ENCODE measurements at regions not wholly inside any gene's neighbourhood (a gene's known extent, or its start where the extent isn't known, plus 50 kb on each side); places are given as distances from the start of the nearest gene placed in this dataset.

DNA sequence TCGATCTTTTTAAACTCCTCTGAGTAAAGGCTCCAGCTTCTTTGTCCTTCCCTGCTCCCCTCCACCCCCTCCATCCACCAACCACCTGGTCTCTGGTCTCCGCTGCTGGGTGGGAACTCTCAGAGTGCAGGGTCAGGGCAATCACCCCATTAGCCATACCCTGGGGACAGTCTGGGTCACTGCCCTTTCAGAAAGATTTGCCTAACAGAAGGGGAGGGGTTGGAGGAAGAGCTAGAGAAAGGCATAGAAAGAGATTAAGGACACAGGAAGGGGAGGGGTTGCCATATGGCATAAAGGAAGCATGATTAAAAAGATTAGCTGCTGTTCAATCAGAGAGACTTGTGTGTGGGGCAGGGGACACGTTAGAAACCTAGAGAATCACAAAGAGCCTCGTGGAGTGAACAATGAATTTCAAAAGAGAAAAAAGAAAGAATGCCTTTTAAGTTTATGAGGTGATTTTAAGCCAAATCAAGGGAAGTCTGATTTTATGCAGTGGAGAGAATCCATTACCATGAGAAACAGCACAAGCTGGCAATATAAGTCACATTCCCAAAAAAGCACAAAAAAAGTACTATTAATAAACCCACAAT is 115.5 kb upstream of the ACSL4 start:
- no peak overlapping the region for H3K27ac Mint-ChIP-seq
- no peak overlapping the region for H3K4me3 Mint-ChIP-seq
- no peak for ATAC-seq (replicated peaks)
- H3K4me1 Mint-ChIP-seq (ENCODE audit: low read depth in 2 of 2) = peaks cover 0 to 4% of the 10 kb centered on the region in 2 donors
- no peaks in the 10 kb centered on the region for H3K36me3 Mint-ChIP-seq (ENCODE audit: insufficient read depth)
- no peaks in the 10 kb centered on the region for H3K27me3 Mint-ChIP-seq
- no peaks in the 10 kb centered on the region for H3K9me3 Mint-ChIP-seq
- DNase-seq = no peak

DNA sequence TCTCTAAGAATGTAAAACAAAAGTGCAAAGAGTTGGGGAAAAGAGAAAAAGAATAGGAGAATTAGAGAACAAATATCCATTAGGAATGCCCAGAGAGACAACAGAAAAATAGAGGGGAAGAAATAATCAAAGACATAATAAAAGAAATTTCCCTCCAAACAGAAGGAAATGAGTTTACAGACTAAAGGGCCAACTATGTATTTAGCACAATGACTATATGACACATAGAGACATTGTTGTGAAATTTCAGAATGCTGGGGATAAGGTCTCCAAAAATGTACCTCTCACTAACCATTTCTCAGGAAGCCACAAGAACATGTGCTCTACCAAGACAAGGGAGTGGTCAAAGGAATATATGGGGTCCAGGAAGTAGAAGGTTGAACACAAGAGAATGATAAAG is 121.0 kb upstream of the ACSL4 start:
- ATAC-seq (replicated peaks) = no peak
- Mint-ChIP-seq H3K27me3 (no peaks in the 10 kb centered on the region), H3K9me3 (peaks cover 0 to 2% of the 10 kb centered on the region in 2 donors), H3K36me3 (ENCODE audit: insufficient read depth) (no peaks in the 10 kb centered on the region), H3K4me1 (ENCODE audit: low read depth in 2 of 2) (no peaks in the 10 kb centered on the region), H3K4me3 (no peak overlapping the region), H3K27ac (no peak overlapping the region)
- no peak for DNase-seq

DNA sequence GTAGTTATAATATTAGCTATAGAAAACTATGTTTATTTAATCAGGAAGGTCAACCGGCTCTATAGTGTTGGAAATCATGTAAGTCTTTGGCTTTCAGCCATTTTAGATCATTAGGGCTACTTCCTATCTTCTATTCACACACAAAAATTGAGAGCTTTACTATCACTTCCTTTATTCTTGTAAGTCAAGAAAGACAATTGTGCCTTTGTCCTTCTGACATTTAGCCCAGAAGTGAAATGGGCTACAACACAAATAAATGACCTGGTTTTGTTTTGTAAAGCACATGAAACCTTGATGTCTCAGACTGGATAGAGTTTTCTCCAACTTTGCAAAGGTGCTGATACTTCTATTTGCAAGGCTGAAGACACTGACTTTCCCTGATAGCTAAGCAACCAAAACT is 122.4 kb upstream of the ACSL4 start:
- Mint-ChIP-seq H3K27me3 (no peaks in the 10 kb centered on the region), H3K9me3 (peaks cover 0 to 2% of the 10 kb centered on the region in 2 donors), H3K4me1 (ENCODE audit: low read depth in 2 of 2) (no peaks in the 10 kb centered on the region), H3K27ac (no peak overlapping the region), H3K36me3 (ENCODE audit: insufficient read depth) (no peaks in the 10 kb centered on the region), H3K4me3 (no peak overlapping the region)
- no peak for DNase-seq
- no peak for ATAC-seq (replicated peaks)

DNA sequence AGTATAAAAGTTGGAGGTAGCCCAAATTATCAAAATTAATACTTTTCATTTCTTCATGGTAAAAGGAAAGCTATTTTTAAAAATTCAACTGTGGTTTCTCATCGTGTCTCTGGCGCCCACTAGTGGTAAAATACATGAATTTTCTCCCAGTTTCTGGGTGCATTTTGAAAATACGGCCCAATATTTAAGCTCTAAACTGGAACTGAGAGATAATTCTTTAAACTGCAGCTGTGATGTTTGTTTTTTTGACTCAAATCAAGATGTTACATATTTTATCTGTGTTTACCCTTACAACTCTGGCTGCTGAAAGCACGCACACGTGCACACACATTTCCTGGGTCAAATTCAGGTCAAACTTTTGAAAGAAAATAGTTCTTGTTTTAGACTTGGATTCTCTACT is 123.9 kb upstream of the ACSL4 start:
- no peak for ATAC-seq (replicated peaks)
- H3K36me3 Mint-ChIP-seq (ENCODE audit: insufficient read depth) = no peaks in the 10 kb centered on the region
- H3K27ac Mint-ChIP-seq = no peak overlapping the region
- no peak overlapping the region for H3K4me3 Mint-ChIP-seq
- peak; percentile 5 to 19 (median 14) for DNase-seq
- H3K27me3 Mint-ChIP-seq = no peaks in the 10 kb centered on the region
- H3K4me1 Mint-ChIP-seq (ENCODE audit: low read depth in 2 of 2) = no peaks in the 10 kb centered on the region
- H3K9me3 Mint-ChIP-seq = peaks cover 0 to 2% of the 10 kb centered on the region in 2 donors

DNA sequence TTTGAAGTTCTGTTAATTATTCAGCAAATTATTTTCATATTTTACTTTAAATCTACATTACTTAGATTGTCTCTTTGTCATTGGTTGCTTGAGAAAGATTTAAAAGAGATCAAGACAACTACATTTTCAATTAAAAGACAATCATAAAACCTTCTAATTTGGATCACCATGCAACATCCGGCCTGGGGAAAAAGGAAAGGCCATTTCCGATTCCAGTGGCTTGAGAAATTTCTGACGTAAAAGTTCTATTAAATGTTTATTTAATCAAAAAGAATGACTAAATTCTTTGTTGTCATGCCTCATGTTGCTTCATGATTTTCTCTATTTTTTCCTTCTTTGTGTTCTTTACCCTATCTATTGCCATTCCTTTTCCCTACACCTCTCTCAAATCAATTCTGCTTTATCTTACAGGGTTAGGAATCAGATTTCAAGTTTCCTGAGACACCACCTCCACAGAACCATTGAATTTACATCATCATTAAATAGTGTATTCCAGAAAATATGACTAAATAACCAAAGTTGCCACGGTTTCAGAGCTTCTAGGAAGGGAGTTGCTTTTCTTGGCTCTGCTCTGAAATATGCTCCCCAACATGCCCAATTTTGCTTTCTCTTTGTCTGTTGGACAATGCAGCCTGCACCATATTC is 124.6 kb upstream of the ACSL4 start:
- Mint-ChIP-seq H3K9me3 (peaks cover 0 to 2% of the 10 kb centered on the region in 2 donors), H3K4me1 (ENCODE audit: low read depth in 2 of 2) (no peaks in the 10 kb centered on the region), H3K4me3 (no peak overlapping the region), H3K27ac (no peak overlapping the region), H3K36me3 (ENCODE audit: insufficient read depth) (no peaks in the 10 kb centered on the region), H3K27me3 (no peaks in the 10 kb centered on the region)
- ATAC-seq (replicated peaks) (no peak), DNase-seq (no peak)

- Mint-ChIP-seq H3K4me1 (ENCODE audit: low read depth in 2 of 2) (no peaks in the 10 kb centered on the region), H3K4me3 (no peak overlapping the region), H3K27ac (no peak overlapping the region), H3K27me3 (no peaks in the 10 kb centered on the region), H3K36me3 (ENCODE audit: insufficient read depth) (no peaks in the 10 kb centered on the region), H3K9me3 (peaks cover 0 to under 1% of the 10 kb centered on the region in 2 donors)
- DNase-seq = no peak
- no peak for ATAC-seq (replicated peaks)
These were observed 125.7 kb upstream of the ACSL4 start for GRCh38 chrX:109858602-109859341.

GRCh38 chrX:109859651-109860050 is 126.6 kb upstream of the ACSL4 start:
- ATAC-seq (replicated peaks) (no peak), DNase-seq (no peak)
- H3K4me1 Mint-ChIP-seq (ENCODE audit: low read depth in 2 of 2) = no peaks in the 10 kb centered on the region
- H3K27me3 Mint-ChIP-seq = no peaks in the 10 kb centered on the region
- H3K9me3 Mint-ChIP-seq = no peaks in the 10 kb centered on the region
- H3K36me3 Mint-ChIP-seq (ENCODE audit: insufficient read depth) = no peaks in the 10 kb centered on the region
- no peak overlapping the region for H3K4me3 Mint-ChIP-seq
- H3K27ac Mint-ChIP-seq = no peak overlapping the region

GRCh38 chrX:109862433-109862832 is 129.4 kb upstream of the ACSL4 start:
- no peak overlapping the region for H3K4me3 Mint-ChIP-seq
- no peak for ATAC-seq (replicated peaks)
- H3K27ac Mint-ChIP-seq = no peak overlapping the region

DNA sequence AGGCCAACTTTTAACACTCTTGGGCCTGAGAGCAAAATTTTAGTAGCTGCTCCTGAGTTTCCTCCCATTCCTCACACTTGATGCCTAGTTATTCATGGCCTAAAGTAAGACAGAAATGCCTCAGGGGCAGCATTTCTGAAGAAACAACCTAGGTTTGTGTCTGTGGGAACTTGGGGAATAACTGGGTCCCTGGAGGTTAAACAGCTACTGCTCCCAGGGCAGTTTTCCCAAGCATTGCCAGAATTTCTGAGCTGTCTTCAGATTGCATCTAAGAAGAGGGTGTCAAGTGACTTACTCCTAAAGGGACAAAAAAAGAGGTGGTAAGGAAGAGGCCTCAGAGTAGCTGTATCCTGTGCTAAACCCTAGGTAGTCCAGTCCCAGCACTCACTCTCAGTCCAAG is 130.8 kb upstream of the ACSL4 start:
- DNase-seq = no peak
- H3K27me3 Mint-ChIP-seq = peaks cover 9 to 12% of the 10 kb centered on the region in 2 donors
- H3K4me1 Mint-ChIP-seq (ENCODE audit: low read depth in 2 of 2) = no peaks in the 10 kb centered on the region
- H3K27ac Mint-ChIP-seq = no peak overlapping the region
- no peaks in the 10 kb centered on the region for H3K36me3 Mint-ChIP-seq (ENCODE audit: insufficient read depth)
- H3K9me3 Mint-ChIP-seq = no peaks in the 10 kb centered on the region
- H3K4me3 Mint-ChIP-seq = no peak overlapping the region
- ATAC-seq (replicated peaks) = no peak

More at GRCh38 chrX:109862433-109862832, 129.4 kb upstream of the ACSL4 start:
- Mint-ChIP-seq H3K27me3 (peaks cover 9 to 10% of the 10 kb centered on the region in 2 donors), H3K4me1 (ENCODE audit: low read depth in 2 of 2) (no peaks in the 10 kb centered on the region), H3K36me3 (ENCODE audit: insufficient read depth) (no peaks in the 10 kb centered on the region), H3K9me3 (no peaks in the 10 kb centered on the region)
- DNase-seq = no peak

GRCh38 chrX:109871121-109871888 is 131.6 kb upstream of the TMEM164 start:
- no peaks in the 10 kb centered on the region for H3K36me3 Mint-ChIP-seq (ENCODE audit: insufficient read depth)
- H3K27me3 Mint-ChIP-seq = peaks cover 0 to 12% of the 10 kb centered on the region in 2 donors
- no peaks in the 10 kb centered on the region for H3K9me3 Mint-ChIP-seq
- H3K4me1 Mint-ChIP-seq (ENCODE audit: low read depth in 2 of 2) = no peaks in the 10 kb centered on the region
- DNase-seq = no peak
- no peak for ATAC-seq (replicated peaks)
- no peak overlapping the region for H3K27ac Mint-ChIP-seq
- H3K4me3 Mint-ChIP-seq = no peak overlapping the region

DNA sequence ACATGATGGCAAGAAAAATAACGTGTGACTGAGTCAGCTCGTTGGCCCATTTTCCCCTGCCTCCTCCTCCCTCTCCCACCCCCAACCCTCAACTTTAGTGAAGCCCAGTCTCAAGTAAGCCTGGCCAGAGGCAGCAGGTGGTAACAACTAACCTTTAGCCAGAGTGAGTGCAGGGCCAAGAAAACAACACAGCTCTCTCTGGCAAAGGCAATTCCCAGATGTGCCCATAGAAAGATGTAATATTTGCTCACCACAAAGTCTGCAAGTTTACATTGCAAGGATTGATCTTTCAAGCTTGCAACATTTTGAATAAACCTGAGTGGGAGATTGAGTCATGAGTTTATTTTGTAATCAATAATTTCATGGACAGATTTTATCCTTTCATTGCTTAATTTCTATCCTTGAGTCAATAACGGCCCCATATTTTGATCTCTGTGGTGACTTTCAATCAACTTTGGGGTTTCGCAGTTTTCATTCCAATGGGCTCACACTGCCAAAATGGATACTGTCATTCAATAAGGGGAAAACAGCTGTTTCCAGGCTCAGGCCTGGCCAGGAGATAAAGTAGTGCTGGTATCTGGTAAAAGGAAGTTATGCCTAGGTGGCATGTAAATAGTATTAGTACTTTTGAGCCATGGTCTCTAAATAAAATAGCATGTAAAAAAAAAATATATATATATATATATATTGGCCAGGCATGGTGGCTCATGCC is 130.7 kb upstream of the TMEM164 start:
- Mint-ChIP-seq H3K27me3 (peaks cover 0 to 4% of the 10 kb centered on the region in 2 donors), H3K36me3 (ENCODE audit: insufficient read depth) (no peaks in the 10 kb centered on the region), H3K9me3 (no peaks in the 10 kb centered on the region), H3K27ac (no peak overlapping the region), H3K4me1 (ENCODE audit: low read depth in 2 of 2) (no peaks in the 10 kb centered on the region), H3K4me3 (no peak overlapping the region)
- no peak for ATAC-seq (replicated peaks)
- DNase-seq = no peak

DNA sequence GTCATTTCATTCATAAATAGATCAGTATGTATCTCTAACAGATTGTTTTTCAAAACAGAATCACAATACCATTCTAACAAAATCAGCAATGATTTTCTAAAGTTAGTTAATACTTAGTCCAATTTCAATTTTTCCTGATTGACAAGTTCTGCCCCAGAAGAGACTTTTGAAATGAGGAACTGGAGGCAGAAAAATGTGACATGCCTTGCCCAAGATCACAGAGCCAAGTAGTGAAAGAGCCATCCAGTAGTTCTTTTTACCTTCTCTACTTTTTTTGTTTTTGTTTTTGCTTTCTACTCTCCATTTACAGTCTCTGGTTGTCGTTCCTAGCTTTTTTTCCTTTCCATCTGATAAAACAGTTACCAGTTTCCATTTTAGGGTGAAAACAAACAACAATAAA is 129.3 kb upstream of the TMEM164 start:
- DNase-seq (no peak), ATAC-seq (replicated peaks) (no peak)
- no peaks in the 10 kb centered on the region for H3K27me3 Mint-ChIP-seq
- no peaks in the 10 kb centered on the region for H3K36me3 Mint-ChIP-seq (ENCODE audit: insufficient read depth)
- no peaks in the 10 kb centered on the region for H3K4me1 Mint-ChIP-seq (ENCODE audit: low read depth in 2 of 2)
- no peak overlapping the region for H3K4me3 Mint-ChIP-seq
- H3K9me3 Mint-ChIP-seq = no peaks in the 10 kb centered on the region
- H3K27ac Mint-ChIP-seq = no peak overlapping the region

GRCh38 chrX:109873983-109874382 is 128.9 kb upstream of the TMEM164 start:
- Mint-ChIP-seq H3K36me3 (ENCODE audit: insufficient read depth) (no peaks in the 10 kb centered on the region), H3K27ac (no peak overlapping the region), H3K4me3 (no peak overlapping the region), H3K4me1 (ENCODE audit: low read depth in 2 of 2) (no peaks in the 10 kb centered on the region), H3K9me3 (no peaks in the 10 kb centered on the region), H3K27me3 (no peaks in the 10 kb centered on the region)
- DNase-seq (no peak), ATAC-seq (replicated peaks) (no peak)
